BLaER1 treated with 17β-estradiol and CSF1 and Interleukin-3, amounts not matched to agents 10 nM and 100 nM (cell line): ENCODE measurements at regions not wholly inside any gene's neighbourhood (a gene's known extent, or its start where the extent isn't known, plus 50 kb on each side); places are given as distances from the start of the nearest gene placed in this dataset.
"Not testable (repeated sequence)": the region's sequence is repeated elsewhere in the genome, so short reads cannot be mapped to it uniquely, and the experiment has no call there.

ENCODE experiments used
- H3K27ac ChIP-seq, 11 experiments: shearing (Covaris generic); formaldehyde crosslinking; 2 replicates each; pipeline ENCODE4 v1.8.1; 2022
- H3K27me3 ChIP-seq, 11 experiments: shearing (Covaris generic); formaldehyde crosslinking; 2 replicates each; pipeline ENCODE4 v1.8.1; 2022
- H3K36me3 ChIP-seq, 11 experiments: shearing (Covaris generic); formaldehyde crosslinking; 2 replicates each; pipeline ENCODE4 v1.8.1; 2022
- H3K4me1 ChIP-seq, 10 experiments: shearing (Covaris generic); formaldehyde crosslinking; 2 replicates each; pipeline ENCODE4 v1.8.1; 2022
- H3K4me2 ChIP-seq, 11 experiments: shearing (Covaris generic); formaldehyde crosslinking; 2 replicates each; pipeline ENCODE4 v1.8.1; 2022
- H3K4me3 ChIP-seq, 10 experiments: shearing (Covaris generic); formaldehyde crosslinking; 2 replicates each; pipeline ENCODE4 v1.8.1; 2022
- H3K9ac ChIP-seq, 11 experiments: shearing (Covaris generic); formaldehyde crosslinking; 2 replicates each; pipeline ENCODE4 v1.8.1; 2022
- H3K9me3 ChIP-seq, 11 experiments: shearing (Covaris generic); formaldehyde crosslinking; replicated peaks in 1 of 11; 2 replicates each; pipeline ENCODE4 v1.8.1; 2022
- H4K20me1 ChIP-seq, 11 experiments: shearing (Covaris generic); formaldehyde crosslinking; 2 replicates each; pipeline ENCODE4 v1.8.1; 2022
- Cebpa-rat ChIP-seq, 11 experiments: shearing (Covaris generic); IDR thresholded peaks; 2 replicates each; pipeline ENCODE4 v1.8.1; 2022

- no peaks in the 10 kb centered on the region for H3K27me3 ChIP-seq
- H3K9me3 ChIP-seq, result no peaks in the 10 kb centered on the region
- H3K36me3 ChIP-seq, result no peaks in the 10 kb centered on the region
- no peak overlapping the region for H3K4me3 ChIP-seq
- H3K4me2 ChIP-seq, result no peak overlapping the region
- no peak overlapping the region for H3K9ac ChIP-seq
- no peak overlapping the region for H3K27ac ChIP-seq
- no peaks in the 10 kb centered on the region for H4K20me1 ChIP-seq
- no peaks in the 10 kb centered on the region for H3K4me1 ChIP-seq
- TF ChIP-seq Cebpa-rat (IDR thresholded peaks at IDR 0.05), result no peak
These were observed 482.4 kb downstream of the OMA1 start for GRCh38 chr1:58064166-58064565.

- Histone ChIP-seq H3K27me3 (no peaks in the 10 kb centered on the region), H3K4me1 (no peaks in the 10 kb centered on the region), H3K9me3 (no peaks in the 10 kb centered on the region), H3K4me3 (no peak overlapping the region), H3K4me2 (no peak overlapping the region), H3K36me3 (no peaks in the 10 kb centered on the region), H4K20me1 (no peaks in the 10 kb centered on the region), H3K9ac (no peak overlapping the region), H3K27ac (no peak overlapping the region)
- TF ChIP-seq Cebpa-rat (IDR thresholded peaks at IDR 0.05), result no peak
These were observed 483.4 kb downstream of the OMA1 start for GRCh38 chr1:58063095-58063494.

- no peak overlapping the region for H3K4me2 ChIP-seq
- no peaks in the 10 kb centered on the region for H3K4me1 ChIP-seq
- H3K36me3 ChIP-seq, result no peaks in the 10 kb centered on the region
- H3K9me3 ChIP-seq, result no peaks in the 10 kb centered on the region
- no peak for TF ChIP-seq Cebpa-rat (IDR thresholded peaks at IDR 0.05)
- no peak overlapping the region for H3K4me3 ChIP-seq
- H3K9ac ChIP-seq, result no peak overlapping the region
- H3K27ac ChIP-seq, result no peak overlapping the region
- H3K27me3 ChIP-seq, result no peaks in the 10 kb centered on the region
- no peaks in the 10 kb centered on the region for H4K20me1 ChIP-seq
These were observed 483.9 kb downstream of the OMA1 start for GRCh38 chr1:58062635-58063034.

- H3K9me3 ChIP-seq, result no peaks in the 10 kb centered on the region
- H3K36me3 ChIP-seq, result no peaks in the 10 kb centered on the region
- H3K27me3 ChIP-seq, result no peaks in the 10 kb centered on the region
- no peaks in the 10 kb centered on the region for H4K20me1 ChIP-seq
- no peak overlapping the region for H3K4me2 ChIP-seq
- no peak for TF ChIP-seq Cebpa-rat (IDR thresholded peaks at IDR 0.05)
- no peak overlapping the region for H3K4me3 ChIP-seq
- no peaks in the 10 kb centered on the region for H3K4me1 ChIP-seq
- H3K27ac ChIP-seq, result no peak overlapping the region
- H3K9ac ChIP-seq, result no peak overlapping the region
These were observed 485.9 kb downstream of the OMA1 start for GRCh38 chr1:58060559-58061170.

GRCh38 chr1:58059789-58060188, 486.7 kb downstream of the OMA1 start:
- no peaks in the 10 kb centered on the region for H3K36me3 ChIP-seq
- no peaks in the 10 kb centered on the region for H4K20me1 ChIP-seq
- H3K4me2 ChIP-seq, result no peak overlapping the region
- H3K9me3 ChIP-seq, result no peaks in the 10 kb centered on the region
- no peak for TF ChIP-seq Cebpa-rat (IDR thresholded peaks at IDR 0.05)
- H3K27me3 ChIP-seq, result no peaks in the 10 kb centered on the region
- no peak overlapping the region for H3K9ac ChIP-seq
- no peak overlapping the region for H3K27ac ChIP-seq
- no peaks in the 10 kb centered on the region for H3K4me1 ChIP-seq
- no peak overlapping the region for H3K4me3 ChIP-seq

GRCh38 chr1:58058323-58058722, 488.2 kb downstream of the OMA1 start:
- Histone ChIP-seq H3K4me2 (no peak overlapping the region), H3K4me3 (no peak overlapping the region), H3K9ac (no peak overlapping the region), H3K9me3 (no peaks in the 10 kb centered on the region), H3K27me3 (no peaks in the 10 kb centered on the region), H4K20me1 (no peaks in the 10 kb centered on the region), H3K4me1 (no peaks in the 10 kb centered on the region), H3K36me3 (no peaks in the 10 kb centered on the region), H3K27ac (no peak overlapping the region)
- no peak for TF ChIP-seq Cebpa-rat (IDR thresholded peaks at IDR 0.05)

GRCh38 chr1:58057826-58058225, 488.7 kb downstream of the OMA1 start:
- no peaks in the 10 kb centered on the region for H4K20me1 ChIP-seq

GRCh38 chr1:58051187-58051586, 495.3 kb downstream of the OMA1 start:
- not testable (repeated sequence) for H3K9me3 ChIP-seq, H3K4me1 ChIP-seq, H3K4me2 ChIP-seq, H3K36me3 ChIP-seq, H3K9ac ChIP-seq, H4K20me1 ChIP-seq, H3K27ac ChIP-seq, H3K27me3 ChIP-seq, H3K4me3 ChIP-seq

More at GRCh38 chr1:58057826-58058225, 488.7 kb downstream of the OMA1 start:
- peak in 1 of 11 experiments; percentile 37; a peak in 1 of 22 replicates for TF ChIP-seq Cebpa-rat (IDR thresholded peaks at IDR 0.05)
- H3K4me3 ChIP-seq, result no peak overlapping the region
- H3K36me3 ChIP-seq, result no peaks in the 10 kb centered on the region
- no peaks in the 10 kb centered on the region for H3K4me1 ChIP-seq
- H3K4me2 ChIP-seq, result no peak overlapping the region
- H3K9me3 ChIP-seq, result peaks cover 0 to under 1% (median 0%) of the 10 kb centered on the region in 11 experiments; a peak in 1 of 22 replicates
- H3K27me3 ChIP-seq, result no peaks in the 10 kb centered on the region
- no peak overlapping the region for H3K9ac ChIP-seq
- no peak overlapping the region for H3K27ac ChIP-seq

GRCh38 chr1:58047265-58047858, 499.2 kb downstream of the OMA1 start:
- no peak overlapping the region for H3K4me2 ChIP-seq
- TF ChIP-seq Cebpa-rat (IDR thresholded peaks at IDR 0.05), result no peak
- H3K9me3 ChIP-seq, result 0 out of 22 replicates have a peak, but pooled peaks cover 0 to 10% (median 0%) of the 10 kb centered on the region in 11 experiments
- H3K36me3 ChIP-seq, result no peaks in the 10 kb centered on the region
- H3K9ac ChIP-seq, result no peak overlapping the region
- H3K4me1 ChIP-seq, result no peaks in the 10 kb centered on the region
- no peak overlapping the region for H3K27ac ChIP-seq
- H4K20me1 ChIP-seq, result no peaks in the 10 kb centered on the region
- no peaks in the 10 kb centered on the region for H3K27me3 ChIP-seq
- no peak overlapping the region for H3K4me3 ChIP-seq

- Histone ChIP-seq H3K27me3 (no peaks in the 10 kb centered on the region), H3K4me2 (no peak overlapping the region), H3K9me3 (0 out of 22 replicates have a peak, but pooled peaks cover 0 to 7% (median 0%) of the 10 kb centered on the region in 11 experiments), H4K20me1 (no peaks in the 10 kb centered on the region), H3K9ac (no peak overlapping the region), H3K36me3 (no peaks in the 10 kb centered on the region), H3K4me3 (no peak overlapping the region), H3K4me1 (peaks cover 0 to 5% (median 0%) of the 10 kb centered on the region in 10 experiments; a peak in 2 of 20 replicates), H3K27ac (no peak overlapping the region)
- TF ChIP-seq Cebpa-rat (IDR thresholded peaks at IDR 0.05), result no peak
These were observed 501.3 kb downstream of the OMA1 start for GRCh38 chr1:58045094-58045705.
